BLaER1 (cell line): ENCODE measurements at regions not wholly inside any gene's neighbourhood (a gene's known extent, or its start where the extent isn't known, plus 50 kb on each side); places are given as distances from the start of the nearest gene placed in this dataset.

Experiments
- H3K27ac ChIP-seq: shearing (Covaris generic); formaldehyde crosslinking; 2 replicates; pipeline ENCODE4 v1.8.1; 2022
- H3K27me3 ChIP-seq: shearing (Covaris generic); formaldehyde crosslinking; 2 replicates; pipeline ENCODE4 v1.8.1; 2022
- H3K36me3 ChIP-seq: shearing (Covaris generic); formaldehyde crosslinking; 2 replicates; pipeline ENCODE4 v1.8.1; 2022
- H3K4me1 ChIP-seq: shearing (Covaris generic); formaldehyde crosslinking; 2 replicates; pipeline ENCODE4 v1.8.1; 2022
- H3K4me2 ChIP-seq: shearing (Covaris generic); formaldehyde crosslinking; 2 replicates; pipeline ENCODE4 v1.8.1; 2022
- H3K4me3 ChIP-seq: shearing (Covaris generic); formaldehyde crosslinking; 2 replicates; pipeline ENCODE4 v1.8.1; 2022
- H3K9ac ChIP-seq: shearing (Covaris generic); formaldehyde crosslinking; 2 replicates; pipeline ENCODE4 v1.8.1; 2022
- H3K9me3 ChIP-seq: shearing (Covaris generic); formaldehyde crosslinking; 2 replicates; pipeline ENCODE4 v1.8.1; 2022
- H4K20me1 ChIP-seq: shearing (Covaris generic); formaldehyde crosslinking; 2 replicates; pipeline ENCODE4 v1.8.1; 2022
- Cebpa-rat ChIP-seq: shearing (Covaris generic); IDR thresholded peaks from 2 replicates; pipeline ENCODE4 v1.8.1; 2022

DNA sequence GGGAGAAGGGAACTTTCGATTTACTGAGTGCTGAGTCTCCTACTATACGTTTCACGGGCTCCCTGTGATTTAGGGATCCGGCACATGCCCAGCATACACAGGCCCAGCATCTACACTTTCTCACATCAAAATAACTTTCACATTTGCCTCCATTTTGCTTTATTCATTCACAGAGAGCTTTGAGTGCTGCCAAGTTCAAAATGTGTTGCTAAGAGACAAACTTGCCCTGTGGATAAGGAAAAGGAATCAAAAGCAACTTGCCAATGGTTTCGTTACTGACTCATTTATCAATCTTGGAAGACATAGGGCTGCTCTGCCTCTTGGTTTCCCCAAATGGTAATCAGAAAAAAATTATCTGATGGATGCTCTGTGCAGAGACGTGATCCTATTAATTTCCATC lies 86.3 kb upstream of the LRRN1 start:
- no peak for TF ChIP-seq Cebpa-rat
- Histone ChIP-seq H3K4me1 (no peaks in the 10 kb centered on the region), H3K4me3 (no peak overlapping the region), H3K36me3 (no peaks in the 10 kb centered on the region), H3K4me2 (no peak overlapping the region), H4K20me1 (no peaks in the 10 kb centered on the region), H3K9ac (no peak overlapping the region), H3K27ac (no peak overlapping the region), H3K9me3 (no peaks in the 10 kb centered on the region), H3K27me3 (no peaks in the 10 kb centered on the region)

DNA sequence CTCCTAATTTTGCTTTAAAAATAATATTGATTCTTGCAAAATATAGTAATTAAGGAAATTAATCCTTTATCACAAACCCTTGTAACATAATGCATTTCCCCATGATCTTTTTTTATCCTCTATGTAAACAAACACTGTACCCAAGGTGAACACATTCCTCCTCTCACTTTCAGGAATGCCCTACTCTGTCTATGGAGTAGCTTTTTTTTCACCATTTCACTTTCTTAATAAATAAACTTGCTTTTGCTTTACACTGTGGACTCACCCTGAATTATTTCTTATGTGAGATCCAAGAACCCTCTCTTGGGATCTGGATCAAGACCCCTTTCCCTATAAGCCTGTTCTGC lies 90.5 kb upstream of the LRRN1 start:
- H3K4me1 ChIP-seq, result no peaks in the 10 kb centered on the region
- no peak for TF ChIP-seq Cebpa-rat
- H4K20me1 ChIP-seq, result no peaks in the 10 kb centered on the region
- H3K9me3 ChIP-seq, result no peaks in the 10 kb centered on the region
- H3K27ac ChIP-seq, result no peak overlapping the region
- no peak overlapping the region for H3K4me3 ChIP-seq
- no peaks in the 10 kb centered on the region for H3K36me3 ChIP-seq
- no peaks in the 10 kb centered on the region for H3K27me3 ChIP-seq
- H3K4me2 ChIP-seq, result no peak overlapping the region
- H3K9ac ChIP-seq, result no peak overlapping the region

DNA sequence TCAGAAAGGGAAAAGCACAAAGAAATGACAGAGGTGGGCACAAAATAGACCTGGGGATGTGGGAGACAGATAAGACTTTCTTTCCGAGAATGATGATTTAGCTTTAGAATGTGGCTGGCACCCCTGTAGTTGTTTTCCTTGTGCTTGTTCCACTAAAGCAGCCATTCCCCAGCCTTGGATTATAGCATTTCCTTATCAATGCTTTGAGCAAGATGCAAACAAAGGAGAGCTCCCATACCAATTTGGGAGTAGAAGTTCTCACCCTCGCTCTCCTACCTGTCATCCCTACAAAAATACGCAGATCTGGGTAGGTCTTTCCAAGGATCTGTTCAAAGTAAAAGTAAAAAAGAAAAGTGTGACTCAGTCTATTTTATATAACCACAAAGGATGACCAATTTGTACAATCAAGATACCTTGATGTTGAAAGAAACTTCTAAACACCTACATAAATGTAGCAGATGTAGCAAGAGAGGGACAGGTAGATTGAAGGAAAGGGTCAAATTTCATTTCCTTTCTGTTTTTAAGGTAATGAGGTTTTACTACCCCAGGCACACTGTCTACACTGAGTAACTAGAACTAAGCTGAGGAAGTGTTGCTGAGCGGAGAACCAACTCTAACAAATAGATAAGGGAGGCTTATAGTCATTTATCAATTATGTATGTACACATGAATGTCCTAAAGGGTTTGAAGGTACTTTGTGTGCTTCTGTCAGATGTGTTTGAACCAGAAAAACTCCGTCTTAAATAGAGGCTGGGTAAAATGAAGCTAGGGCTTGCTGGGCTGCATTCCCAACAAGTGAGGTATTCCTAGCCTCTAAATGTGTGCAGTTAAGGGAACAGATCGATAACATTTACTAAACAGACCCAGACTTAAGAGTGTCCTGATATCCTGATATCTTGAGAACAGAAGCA lies 91.1 kb upstream of the LRRN1 start:
- H3K27ac ChIP-seq, result no peak overlapping the region
- H3K4me3 ChIP-seq, result no peak overlapping the region
- TF ChIP-seq Cebpa-rat, result no peak
- H4K20me1 ChIP-seq, result no peaks in the 10 kb centered on the region
- no peaks in the 10 kb centered on the region for H3K4me1 ChIP-seq
- H3K9me3 ChIP-seq, result no peaks in the 10 kb centered on the region
- no peaks in the 10 kb centered on the region for H3K27me3 ChIP-seq
- no peak overlapping the region for H3K9ac ChIP-seq
- no peaks in the 10 kb centered on the region for H3K36me3 ChIP-seq
- H3K4me2 ChIP-seq, result no peak overlapping the region

DNA sequence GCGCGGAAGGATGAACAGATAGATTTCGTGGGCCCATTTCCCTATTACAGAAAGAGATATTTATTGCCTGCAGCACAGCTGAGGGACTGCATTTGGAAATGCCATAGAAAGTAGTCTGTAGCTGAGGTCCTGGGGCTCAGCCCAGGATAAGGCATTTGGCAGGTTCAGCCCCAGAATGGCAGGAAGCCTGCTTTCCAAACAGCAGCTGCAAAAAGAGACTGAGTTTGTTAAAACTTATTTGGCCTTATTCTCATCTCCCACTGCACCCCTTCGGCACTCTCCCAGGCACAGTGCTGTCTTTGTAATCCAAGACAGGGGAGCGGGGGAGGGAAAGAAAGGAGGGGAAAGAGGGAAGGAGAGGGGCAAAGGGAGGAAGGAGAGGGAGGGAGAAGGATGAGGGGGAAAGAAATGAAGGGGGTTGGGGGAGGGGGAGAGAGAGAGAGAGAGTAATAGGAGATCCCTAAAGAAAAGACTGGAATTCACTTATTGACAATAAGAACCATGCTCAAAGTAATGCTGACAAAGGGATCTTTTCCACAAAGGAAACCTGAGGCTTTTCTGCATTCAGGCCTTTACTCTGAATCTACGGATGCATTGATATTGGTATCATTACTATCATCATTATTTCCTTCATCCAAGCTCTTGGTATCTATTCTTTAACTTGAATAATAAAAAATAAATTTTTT lies 94.0 kb upstream of the LRRN1 start:
- no peaks in the 10 kb centered on the region for H3K4me1 ChIP-seq

DNA sequence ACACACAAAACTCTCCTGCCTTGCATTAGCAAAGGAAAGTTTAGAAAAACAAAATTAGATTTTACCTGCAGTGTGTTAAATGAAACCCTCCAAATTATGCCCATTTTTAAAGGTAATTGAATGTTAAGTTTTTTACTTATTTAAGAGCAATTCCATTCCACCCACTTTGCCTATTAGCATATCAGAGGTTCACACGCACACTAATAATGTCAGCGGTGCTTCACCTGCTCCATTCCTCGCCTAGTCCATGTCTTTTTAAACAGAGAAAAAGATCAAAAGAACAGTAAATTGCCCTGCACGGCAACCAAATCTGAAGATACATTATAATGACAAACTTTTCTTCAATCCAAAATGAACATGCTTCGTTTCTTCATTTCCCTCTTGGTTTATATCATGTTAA lies 97.3 kb upstream of the LRRN1 start:
- Histone ChIP-seq H3K4me2 (no peak overlapping the region), H3K9ac (no peak overlapping the region), H3K4me1 (no peaks in the 10 kb centered on the region), H3K27me3 (no peaks in the 10 kb centered on the region), H3K4me3 (no peak overlapping the region), H4K20me1 (no peaks in the 10 kb centered on the region), H3K9me3 (no peaks in the 10 kb centered on the region), H3K36me3 (no peaks in the 10 kb centered on the region), H3K27ac (no peak overlapping the region)
- TF ChIP-seq Cebpa-rat, result no peak

More for the DNA sequence above, 94.0 kb upstream of the LRRN1 start:
- Histone ChIP-seq H3K9ac (no peak overlapping the region), H3K27me3 (no peaks in the 10 kb centered on the region), H3K36me3 (no peaks in the 10 kb centered on the region), H4K20me1 (no peaks in the 10 kb centered on the region), H3K27ac (no peak overlapping the region), H3K4me2 (no peak overlapping the region), H3K9me3 (no peaks in the 10 kb centered on the region), H3K4me3 (no peak overlapping the region)
- no peak for TF ChIP-seq Cebpa-rat

DNA sequence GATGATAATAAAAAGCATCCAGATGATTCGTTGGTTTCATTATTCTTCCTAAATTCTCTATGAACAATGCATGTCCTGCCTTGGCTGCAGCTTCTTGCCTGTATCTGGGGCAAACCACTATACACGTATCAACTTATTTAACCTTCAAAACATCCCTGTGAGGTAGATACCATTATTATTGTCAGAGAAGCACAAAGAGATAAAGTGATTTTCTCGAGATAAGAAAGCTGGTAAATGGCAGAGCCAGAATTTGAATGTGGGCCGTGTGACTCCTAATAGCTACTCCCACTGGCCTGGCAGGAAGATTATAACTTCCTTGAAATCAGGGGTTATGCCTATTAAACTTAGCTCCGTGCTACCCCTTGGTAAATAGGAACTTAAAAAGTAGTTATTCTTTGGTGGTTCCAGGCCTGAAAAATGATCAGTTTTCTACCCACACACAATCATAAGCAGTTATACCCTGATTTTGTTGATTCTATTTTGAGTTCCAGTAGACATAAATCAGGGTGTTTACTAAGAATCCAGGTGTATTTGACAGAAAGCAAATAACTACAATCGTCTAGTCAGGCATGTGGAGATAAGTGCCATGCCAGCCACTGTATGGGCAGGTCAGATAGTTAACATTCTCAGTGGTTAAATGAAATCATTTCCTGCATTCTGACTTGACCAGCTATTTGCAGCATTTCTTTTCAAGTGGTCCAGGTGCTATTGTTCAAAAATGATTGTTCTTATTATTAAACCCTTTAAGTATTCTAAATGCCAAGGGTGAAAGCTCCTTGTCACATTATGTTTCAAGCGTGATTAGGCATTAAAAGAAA lies 99.2 kb upstream of the LRRN1 start:
- Histone ChIP-seq H3K4me1 (no peaks in the 10 kb centered on the region), H3K27ac (no peak overlapping the region), H3K4me2 (no peak overlapping the region), H3K36me3 (no peaks in the 10 kb centered on the region), H3K27me3 (no peaks in the 10 kb centered on the region), H3K9me3 (no peaks in the 10 kb centered on the region), H3K4me3 (no peak overlapping the region), H3K9ac (no peak overlapping the region), H4K20me1 (no peaks in the 10 kb centered on the region)
- TF ChIP-seq Cebpa-rat, result no peak

DNA sequence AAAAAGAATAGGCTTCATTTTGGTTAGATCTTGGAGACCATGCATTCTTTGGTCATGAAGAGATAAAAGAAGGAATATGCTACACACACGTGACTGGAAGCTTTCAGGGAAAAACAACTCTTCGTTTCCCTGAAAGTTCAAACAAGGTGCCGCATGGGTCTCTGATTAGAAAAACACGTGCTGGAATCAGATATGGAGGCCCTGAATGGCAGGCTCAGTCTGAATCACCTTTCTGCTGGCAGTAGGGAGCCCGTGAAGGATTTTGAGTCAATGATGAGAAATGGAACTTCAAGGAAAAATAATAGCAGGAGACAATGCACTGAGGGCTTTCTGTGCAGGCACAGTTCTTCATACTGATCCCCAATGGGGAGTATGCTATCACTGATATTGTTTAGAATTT lies 99.8 kb upstream of the LRRN1 start:
- TF ChIP-seq Cebpa-rat, result no peak
- Histone ChIP-seq H3K9me3 (no peaks in the 10 kb centered on the region), H3K27me3 (no peaks in the 10 kb centered on the region)

DNA sequence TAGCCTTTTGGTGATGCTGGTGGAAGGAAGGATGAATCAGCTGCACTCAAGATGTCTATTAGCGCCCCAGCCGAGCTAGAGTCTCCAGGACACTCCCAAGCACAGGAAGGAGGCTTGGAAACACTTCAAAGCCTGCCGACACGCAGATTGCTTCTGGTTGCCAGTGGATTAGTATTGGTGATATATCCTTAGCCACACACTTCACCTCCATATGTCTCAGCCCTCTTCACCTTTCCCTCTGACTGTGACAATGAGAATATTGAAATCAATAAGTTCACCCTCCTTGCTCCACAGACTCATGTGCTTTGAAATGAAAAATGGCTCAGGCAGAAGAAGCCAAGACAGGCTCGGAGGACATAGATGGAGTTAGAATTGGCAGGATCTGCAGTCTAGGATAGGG lies 102.9 kb upstream of the LRRN1 start:
- TF ChIP-seq Cebpa-rat, result no peak
- Histone ChIP-seq H3K9ac (no peak overlapping the region), H4K20me1 (no peaks in the 10 kb centered on the region), H3K4me3 (no peak overlapping the region), H3K36me3 (no peaks in the 10 kb centered on the region), H3K4me2 (no peak overlapping the region), H3K4me1 (no peaks in the 10 kb centered on the region), H3K9me3 (no peaks in the 10 kb centered on the region), H3K27me3 (no peaks in the 10 kb centered on the region), H3K27ac (no peak overlapping the region)

More for the DNA sequence above, 99.8 kb upstream of the LRRN1 start:
- no peaks in the 10 kb centered on the region for H3K36me3 ChIP-seq
- no peaks in the 10 kb centered on the region for H3K4me1 ChIP-seq
- no peaks in the 10 kb centered on the region for H4K20me1 ChIP-seq
- no peak overlapping the region for H3K4me2 ChIP-seq
- H3K9ac ChIP-seq, result no peak overlapping the region
- H3K27ac ChIP-seq, result no peak overlapping the region
- no peak overlapping the region for H3K4me3 ChIP-seq

DNA sequence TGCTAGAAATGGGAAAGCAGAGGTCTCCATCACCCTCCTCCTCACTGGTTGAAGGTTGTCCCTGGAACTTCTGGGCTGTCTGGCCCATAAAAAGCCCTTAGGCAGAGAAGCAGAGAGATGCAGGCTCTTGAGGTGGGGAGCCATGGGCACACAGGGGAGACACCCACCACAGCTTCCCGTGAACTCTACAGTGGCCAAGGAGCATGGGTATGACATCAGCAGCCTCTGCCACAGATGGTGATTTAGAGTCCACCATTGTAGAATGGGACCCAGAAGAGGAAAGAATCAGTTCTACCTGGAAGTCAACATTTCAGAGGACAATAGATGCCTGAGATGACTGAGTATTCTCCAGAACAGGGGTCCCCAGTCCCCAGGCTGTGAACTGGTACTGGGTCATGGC lies 105.6 kb upstream of the LRRN1 start:
- no peak overlapping the region for H3K4me3 ChIP-seq
- no peaks in the 10 kb centered on the region for H3K27me3 ChIP-seq
- no peak overlapping the region for H3K4me2 ChIP-seq
- H3K27ac ChIP-seq, result no peak overlapping the region
- H3K4me1 ChIP-seq, result no peaks in the 10 kb centered on the region
- H3K9me3 ChIP-seq, result no peaks in the 10 kb centered on the region
- H4K20me1 ChIP-seq, result no peaks in the 10 kb centered on the region
- no peak for TF ChIP-seq Cebpa-rat
- H3K36me3 ChIP-seq, result no peaks in the 10 kb centered on the region
- no peak overlapping the region for H3K9ac ChIP-seq
